NCI-H146 (cell line): ENCODE measurements at regions not wholly inside any gene's neighbourhood (a gene's known extent, or its start where the extent isn't known, plus 50 kb on each side); places are given as distances from the start of the nearest gene placed in this dataset.
A peak's percentile ranks its signal among the peaks of the same experiment; 100 is the strongest.

Experiments
- DNase-seq: peaks from one replicate; lab custom pipeline; 2025; lab: John Stamatoyannopoulos, UW

GRCh38 chr1:29485096-29485925, 249.0 kb downstream of the PTPRU start:
- no peak for DNase-seq

GRCh38 chr1:29482991-29483390, 246.7 kb downstream of the PTPRU start:
- no peak for DNase-seq

GRCh38 chr1:29482064-29482463, 245.7 kb downstream of the PTPRU start:
- DNase-seq = no peak

GRCh38 chr1:29481031-29481430, 244.7 kb downstream of the PTPRU start:
- no peak for DNase-seq

GRCh38 chr1:29478879-29479278, 242.6 kb downstream of the PTPRU start:
- no peak for DNase-seq

- DNase-seq = no peak
Measured at GRCh38 chr1:29478151-29478791, 241.9 kb downstream of the PTPRU start.

- DNase-seq = no peak
Measured at GRCh38 chr1:29475326-29475725, 239.0 kb downstream of the PTPRU start.

- DNase-seq = no peak
Measured at GRCh38 chr1:29474274-29475244, 238.2 kb downstream of the PTPRU start.

- DNase-seq = no peak
Measured at GRCh38 chr1:29473161-29473855, 237.0 kb downstream of the PTPRU start.

- peak; percentile 79 for DNase-seq
Measured at GRCh38 chr1:29471487-29472313, 235.4 kb downstream of the PTPRU start.

GRCh38 chr1:29470788-29471119, 234.4 kb downstream of the PTPRU start:
- DNase-seq = no peak

- DNase-seq = no peak
Measured at GRCh38 chr1:29470087-29470787, 233.9 kb downstream of the PTPRU start.

- DNase-seq = no peak
Measured at GRCh38 chr1:29469457-29469856, 233.1 kb downstream of the PTPRU start.

GRCh38 chr1:29467989-29468900, 231.9 kb downstream of the PTPRU start:
- no peak for DNase-seq

GRCh38 chr1:29466258-29466657, 229.9 kb downstream of the PTPRU start:
- DNase-seq = no peak

GRCh38 chr1:29465755-29466154, 229.4 kb downstream of the PTPRU start:
- no peak for DNase-seq

GRCh38 chr1:29462096-29462495, 225.8 kb downstream of the PTPRU start:
- no peak for DNase-seq

GRCh38 chr1:29461115-29461739, 224.9 kb downstream of the PTPRU start:
- no peak for DNase-seq

- DNase-seq = no peak
Measured at GRCh38 chr1:29460694-29461093, 224.4 kb downstream of the PTPRU start.
